VCaP (cell line): ENCODE measurements at regions not wholly inside any gene's neighbourhood (a gene's known extent, or its start where the extent isn't known, plus 50 kb on each side); places are given as distances from the start of the nearest gene placed in this dataset.

Experiments used
- H3K27ac ChIP-seq: fragments of 450-650 bp; 2 replicates; pipeline ENCODE4 v1.5.1; 2017
- TF ChIP-seq, protein P1 (sequence below): fragments of 450-650 bp; conservative IDR thresholded peaks from 2 replicates; pipeline ENCODE4 v1.5.1; 2017; ENCODE audit warnings: mild to moderate bottlenecking, moderate library complexity

- H3K27ac ChIP-seq, result no peak overlapping the region
- TF ChIP-seq, protein P1, sequence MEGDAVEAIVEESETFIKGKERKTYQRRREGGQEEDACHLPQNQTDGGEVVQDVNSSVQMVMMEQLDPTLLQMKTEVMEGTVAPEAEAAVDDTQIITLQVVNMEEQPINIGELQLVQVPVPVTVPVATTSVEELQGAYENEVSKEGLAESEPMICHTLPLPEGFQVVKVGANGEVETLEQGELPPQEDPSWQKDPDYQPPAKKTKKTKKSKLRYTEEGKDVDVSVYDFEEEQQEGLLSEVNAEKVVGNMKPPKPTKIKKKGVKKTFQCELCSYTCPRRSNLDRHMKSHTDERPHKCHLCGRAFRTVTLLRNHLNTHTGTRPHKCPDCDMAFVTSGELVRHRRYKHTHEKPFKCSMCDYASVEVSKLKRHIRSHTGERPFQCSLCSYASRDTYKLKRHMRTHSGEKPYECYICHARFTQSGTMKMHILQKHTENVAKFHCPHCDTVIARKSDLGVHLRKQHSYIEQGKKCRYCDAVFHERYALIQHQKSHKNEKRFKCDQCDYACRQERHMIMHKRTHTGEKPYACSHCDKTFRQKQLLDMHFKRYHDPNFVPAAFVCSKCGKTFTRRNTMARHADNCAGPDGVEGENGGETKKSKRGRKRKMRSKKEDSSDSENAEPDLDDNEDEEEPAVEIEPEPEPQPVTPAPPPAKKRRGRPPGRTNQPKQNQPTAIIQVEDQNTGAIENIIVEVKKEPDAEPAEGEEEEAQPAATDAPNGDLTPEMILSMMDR, result no peak
Measured at GRCh38 chr13:59205501-59205900, 958.2 kb downstream of the DIAPH3 start.

DNA sequence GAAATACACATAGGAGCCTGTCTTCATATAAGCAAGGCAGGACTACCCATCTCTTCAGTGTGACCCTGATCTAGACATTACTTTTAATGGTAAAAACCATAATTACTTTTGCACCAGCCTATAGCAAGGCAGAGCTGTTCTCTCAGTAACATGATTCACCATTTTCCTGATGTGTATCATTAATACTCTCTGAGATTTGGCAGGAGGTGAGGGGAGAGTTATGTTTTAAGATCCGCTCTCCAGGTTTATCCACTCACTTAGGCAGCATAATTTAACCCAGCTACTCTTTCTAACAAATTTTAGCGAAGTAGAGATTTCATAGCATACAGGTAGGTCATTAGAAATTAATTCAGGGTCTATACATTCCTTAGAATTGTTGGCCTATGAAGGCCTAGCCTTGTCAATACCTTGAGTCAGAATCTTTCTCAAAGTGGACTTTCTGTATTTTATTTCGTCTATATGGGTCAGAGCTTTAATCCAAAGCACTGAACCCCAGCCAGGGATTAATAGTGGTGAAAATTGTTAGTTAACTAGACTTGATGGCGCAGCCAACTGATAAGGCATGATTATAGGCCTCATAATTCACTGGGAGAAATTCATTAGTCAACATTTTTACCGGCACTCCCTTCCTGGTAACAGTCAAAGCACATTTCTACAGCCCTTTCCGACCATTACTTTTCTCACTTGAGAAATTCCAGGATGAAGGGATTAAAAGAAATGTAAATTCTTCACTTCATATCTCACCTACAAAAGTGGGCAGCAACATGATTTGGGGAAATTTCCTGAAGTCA, 955.1 kb downstream of the DIAPH3 start:
- H3K27ac ChIP-seq, result peak overlapping the region; percentile 37; the same call in 1 of the 2 replicates
- TF ChIP-seq, protein P1, result no peak

GRCh38 chr13:59210543-59210942, 953.2 kb downstream of the DIAPH3 start:
- no peak overlapping the region for H3K27ac ChIP-seq
- TF ChIP-seq, protein P1, result no peak

DNA sequence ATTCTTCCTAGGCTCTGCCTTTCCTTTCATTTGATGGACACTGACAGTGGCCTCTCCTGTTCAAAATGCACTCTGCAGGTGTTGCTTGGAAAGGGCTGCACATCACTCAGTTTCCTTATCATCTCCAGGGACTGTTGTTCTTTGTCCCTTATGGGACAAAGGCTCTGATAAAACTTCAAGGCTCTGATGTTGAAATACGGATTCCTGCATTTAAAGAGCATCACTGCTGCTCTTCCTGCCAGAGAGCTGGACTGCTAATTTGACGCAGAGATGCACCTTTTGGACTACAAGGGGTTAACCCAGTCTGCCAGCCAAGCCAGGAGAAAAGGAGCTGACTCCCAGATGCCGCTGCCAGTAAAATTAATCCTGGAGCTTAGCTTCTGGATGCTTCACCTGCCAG, 952.1 kb downstream of the DIAPH3 start:
- TF ChIP-seq, protein P1, result no peak
- H3K27ac ChIP-seq, result no peak overlapping the region

DNA sequence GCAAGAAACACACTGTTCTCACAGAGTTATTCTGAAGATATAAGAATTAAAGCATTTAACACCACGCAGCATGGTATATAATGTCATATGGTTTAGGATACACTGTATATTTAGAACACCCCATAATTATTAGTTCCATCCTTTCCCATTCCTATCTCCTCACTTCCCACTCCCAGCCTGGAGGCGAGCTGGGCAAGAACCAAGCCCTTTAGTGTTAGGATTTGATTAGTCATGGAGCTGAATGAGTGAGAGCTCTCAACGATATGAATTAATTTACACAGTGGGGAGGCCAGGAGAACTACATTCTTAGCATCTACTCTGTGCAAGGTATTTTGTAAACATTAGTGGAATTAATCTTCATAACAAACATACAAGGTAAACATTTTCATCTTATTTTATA, 934.3 kb downstream of the DIAPH3 start:
- TF ChIP-seq, protein P1, result no peak

GRCh38 chr13:59229861-59230260, 933.9 kb downstream of the DIAPH3 start:
- H3K27ac ChIP-seq, result no peak overlapping the region
- TF ChIP-seq, protein P1, result no peak

More for the DNA sequence above, 934.3 kb downstream of the DIAPH3 start:
- H3K27ac ChIP-seq, result no peak overlapping the region

- TF ChIP-seq, protein P1, result no peak
- no peak overlapping the region for H3K27ac ChIP-seq
Measured at GRCh38 chr13:59230484-59231264, 933.1 kb downstream of the DIAPH3 start.
